ENCODE measurements at regions not wholly inside any gene's neighbourhood (a gene's known extent, or its start where the extent isn't known, plus 50 kb on each side); places are given as distances from the start of the nearest gene placed in this dataset.

DNA sequence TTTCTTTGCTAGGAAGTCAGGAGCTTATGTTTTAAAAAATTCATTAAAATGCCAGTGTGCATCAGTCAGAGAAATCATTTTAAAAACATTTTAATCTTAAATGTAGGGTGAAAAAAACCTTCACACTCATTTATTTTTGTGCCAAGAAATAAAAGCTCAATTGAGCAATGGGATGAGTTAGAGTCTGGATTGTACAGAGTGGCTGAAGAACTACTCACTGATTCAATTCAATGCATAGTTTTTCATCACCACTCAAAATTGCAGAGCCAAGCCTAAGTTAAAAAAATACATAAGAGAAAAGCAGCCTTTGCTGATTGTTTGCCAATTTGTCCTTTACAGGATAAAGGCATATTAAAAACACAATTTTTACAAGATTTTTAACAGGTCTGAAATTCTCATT is 168.2 kb upstream of the DMRTA1 start:
- TF ChIP-seq, protein P1, sequence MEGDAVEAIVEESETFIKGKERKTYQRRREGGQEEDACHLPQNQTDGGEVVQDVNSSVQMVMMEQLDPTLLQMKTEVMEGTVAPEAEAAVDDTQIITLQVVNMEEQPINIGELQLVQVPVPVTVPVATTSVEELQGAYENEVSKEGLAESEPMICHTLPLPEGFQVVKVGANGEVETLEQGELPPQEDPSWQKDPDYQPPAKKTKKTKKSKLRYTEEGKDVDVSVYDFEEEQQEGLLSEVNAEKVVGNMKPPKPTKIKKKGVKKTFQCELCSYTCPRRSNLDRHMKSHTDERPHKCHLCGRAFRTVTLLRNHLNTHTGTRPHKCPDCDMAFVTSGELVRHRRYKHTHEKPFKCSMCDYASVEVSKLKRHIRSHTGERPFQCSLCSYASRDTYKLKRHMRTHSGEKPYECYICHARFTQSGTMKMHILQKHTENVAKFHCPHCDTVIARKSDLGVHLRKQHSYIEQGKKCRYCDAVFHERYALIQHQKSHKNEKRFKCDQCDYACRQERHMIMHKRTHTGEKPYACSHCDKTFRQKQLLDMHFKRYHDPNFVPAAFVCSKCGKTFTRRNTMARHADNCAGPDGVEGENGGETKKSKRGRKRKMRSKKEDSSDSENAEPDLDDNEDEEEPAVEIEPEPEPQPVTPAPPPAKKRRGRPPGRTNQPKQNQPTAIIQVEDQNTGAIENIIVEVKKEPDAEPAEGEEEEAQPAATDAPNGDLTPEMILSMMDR (IDR thresholded peaks at IDR 0.05) = no peak
- TF ChIP-seq POLR2A (IDR thresholded peaks at IDR 0.05) = no peak

Data from body of pancreas (tissue), 4 donors.